OCI-LY7 (cell line): ENCODE measurements at regions not wholly inside any gene's neighbourhood (a gene's known extent, or its start where the extent isn't known, plus 50 kb on each side); places are given as distances from the start of the nearest gene placed in this dataset.

ENCODE experiments used
- BruUV-seq: library from RNA; stranded (reverse); fragments of 400-500 nt; replicated peaks from 2 replicates; lab custom pipeline; 2021; lab: Mats Ljungman, UMichigan
- CTCF ChIA-PET: fragments of 300-600 bp; sonication (Branson Sonifier 250); formaldehyde crosslinking; loops from one replicate; lab custom pipeline; 2022; ENCODE audit warnings: antibody characterized with exemption; ENCODE audit not compliant: unreplicated experiment; lab: Charles Lee
- POLR2A ChIA-PET: fragments of 300-600 bp; sonication (Branson Sonifier 250); formaldehyde crosslinking; loops from one replicate; lab custom pipeline; 2022; ENCODE audit warnings: antibody characterized with exemption; lab: Charles Lee
- DNase-seq: peaks from one replicate; pipeline ENCODE4 v3.0.0-alpha.2; 2015; ENCODE audit warnings: low spot score
- H2AFZ ChIP-seq: fragments of 200-600 bp; sonication (generic), shearing (Covaris generic); 2 replicates; pipeline ENCODE4 v1.6.1; 2014; ENCODE audit warnings: mild to moderate bottlenecking, antibody characterized with exemption, low read length, moderate library complexity
- H3K27ac ChIP-seq: fragments of 200-600 bp; sonication (generic); 2 replicates; pipeline ENCODE4 v1.5.1; 2014; ENCODE audit warnings: mixed run types, low read depth, mild to moderate bottlenecking, moderate library complexity, low read length, inconsistent platforms; ENCODE audit not compliant: poor library complexity, severe bottlenecking
- H3K36me3 ChIP-seq: fragments of 200-600 bp; sonication (generic); 2 replicates; pipeline ENCODE4 v1.6.1; 2014; ENCODE audit warnings: mild to moderate bottlenecking, antibody characterized with exemption, low read length, moderate library complexity, mixed read lengths; ENCODE audit not compliant: insufficient read depth
- H3K4me1 ChIP-seq: fragments of 200-600 bp; sonication (generic); 2 replicates; pipeline ENCODE4 v1.5.1; 2014; ENCODE audit warnings: mild to moderate bottlenecking, low read length; ENCODE audit not compliant: insufficient read depth, poor library complexity, severe bottlenecking
- H3K4me2 ChIP-seq: fragments of 200-600 bp; sonication (generic); 2 replicates; pipeline ENCODE4 v1.6.1; 2014; ENCODE audit warnings: mild to moderate bottlenecking, low read length
- H3K4me3 ChIP-seq: fragments of 200-600 bp; sonication (generic); 2 replicates; pipeline ENCODE4 v1.5.1; 2014; ENCODE audit warnings: mild to moderate bottlenecking, low read depth, low read length; ENCODE audit not compliant: poor library complexity, severe bottlenecking
- H3K79me2 ChIP-seq: fragments of 200-600 bp; sonication (generic); 2 replicates; pipeline ENCODE4 v1.6.1; 2016; ENCODE audit warnings: low read depth, mild to moderate bottlenecking, low read length, moderate library complexity, mixed read lengths; ENCODE audit not compliant: insufficient read depth
- H3K9me2 ChIP-seq: fragments of 200-600 bp; sonication (generic); 2 replicates; pipeline ENCODE4 v1.6.1; 2016; ENCODE audit warnings: mild to moderate bottlenecking, low read length, mixed read lengths; ENCODE audit not compliant: insufficient read depth
- H3K9me3 ChIP-seq: fragments of 200-600 bp; sonication (generic); 2 replicates; pipeline ENCODE4 v1.6.1; 2014; ENCODE audit warnings: mild to moderate bottlenecking, mixed run types, low read length, mixed read lengths
- H4K20me1 ChIP-seq: fragments of 200-600 bp; sonication (generic); 2 replicates; pipeline ENCODE4 v1.6.1; 2014; ENCODE audit warnings: mild to moderate bottlenecking, antibody characterized with exemption, low read length, moderate library complexity, mixed read lengths; ENCODE audit not compliant: insufficient read depth
- CTCF ChIP-seq: fragments of 200-600 bp; sonication (generic); conservative IDR thresholded peaks from 2 replicates; pipeline ENCODE4 v1.5.1; 2014; ENCODE audit warnings: mild to moderate bottlenecking, antibody characterized with exemption, low read length, moderate library complexity, mixed read lengths
- EZH2phosphoT487 ChIP-seq: fragments of 200-600 bp; sonication (generic); IDR thresholded peaks from 2 replicates; pipeline ENCODE4 v1.6.1; 2018; ENCODE audit warnings: low read depth, borderline replicate concordance, mild to moderate bottlenecking, mixed run types, antibody characterized with exemption, low read length, moderate library complexity, mixed read lengths
- intact Hi-C: fragments of 100-400 bp; cut with micrococcal nuclease; formaldehyde crosslinking; loops from one replicate; pipeline ENCODE4 v1.10.0; 2022; ENCODE audit not compliant: unreplicated experiment

DNA sequence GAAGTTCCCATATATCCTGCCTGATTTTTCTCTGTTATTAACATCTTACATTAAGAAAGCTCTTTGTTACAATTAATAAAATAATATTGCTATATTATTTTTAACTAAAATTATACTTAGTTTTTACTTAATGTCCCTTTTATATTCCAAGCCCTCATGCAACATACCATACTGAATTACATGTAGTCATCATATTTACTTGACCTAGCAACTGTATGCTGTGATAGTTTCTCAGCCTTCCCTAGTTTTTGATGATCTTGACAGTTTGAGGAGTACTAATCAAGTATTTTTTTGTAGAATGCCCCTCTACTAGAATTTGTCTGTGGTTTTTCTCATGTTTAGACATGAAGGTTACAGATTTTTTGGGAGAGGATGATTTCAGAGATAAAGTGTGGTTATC is 1503.8 kb upstream of the PABPC4L start:
- Histone ChIP-seq H4K20me1 (no peaks in the 10 kb centered on the region), H3K27ac (no peak overlapping the region), H3K79me2 (no peaks in the 10 kb centered on the region), H3K4me2 (no peak overlapping the region), H3K9me2 (no peaks in the 10 kb centered on the region), H3K36me3 (no peaks in the 10 kb centered on the region), H3K4me1 (no peaks in the 10 kb centered on the region), H3K9me3 (no peaks in the 10 kb centered on the region), H3K4me3 (no peak overlapping the region), H2AFZ (no peak overlapping the region)
- no peak for TF ChIP-seq CTCF
- no peak for TF ChIP-seq EZH2phosphoT487
- no TSS peak for BruUV-seq
- intact Hi-C loops: no loop called here
- DNase-seq: no peak
- POLR2A ChIA-PET: no interaction called here
- CTCF ChIA-PET: no interaction called here

- ChIA-PET CTCF (no interaction called here), POLR2A (no interaction called here)
- Histone ChIP-seq H3K4me1 (no peaks in the 10 kb centered on the region), H3K4me2 (no peak overlapping the region), H3K36me3 (no peaks in the 10 kb centered on the region), H3K27ac (no peak overlapping the region), H3K9me2 (no peaks in the 10 kb centered on the region), H3K79me2 (no peaks in the 10 kb centered on the region), H2AFZ (no peak overlapping the region), H3K4me3 (no peak overlapping the region), H4K20me1 (no peaks in the 10 kb centered on the region), H3K9me3 (0 out of 2 replicates have a peak, but pooled peaks cover 8% of the 10 kb centered on the region)
- DNase-seq: no peak
- no TSS peak for BruUV-seq
- no peak for TF ChIP-seq CTCF
- TF ChIP-seq EZH2phosphoT487: no peak
- intact Hi-C loops: no loop called here
Measured at GRCh38 chr4:135694066-135694465, 1492.5 kb upstream of the PABPC4L start.

DNA sequence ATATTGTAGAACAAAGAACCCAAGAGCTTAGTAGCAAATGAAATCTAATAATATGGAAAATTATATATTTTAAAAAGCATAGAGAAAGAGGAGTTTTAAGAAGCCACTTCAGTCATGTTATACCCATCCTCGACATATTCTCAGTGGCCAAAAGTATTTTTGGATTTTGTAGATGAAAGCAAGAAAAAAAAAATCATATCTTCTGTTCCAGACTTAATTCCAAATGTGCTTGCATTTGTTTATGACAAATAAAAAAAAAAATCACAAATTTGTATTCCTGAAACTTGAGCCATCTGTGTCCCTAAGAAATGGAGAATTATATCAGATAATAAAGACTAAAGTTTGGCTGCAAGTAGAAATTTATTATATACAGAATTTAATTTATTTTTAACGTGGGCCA is 1482.4 kb upstream of the PABPC4L start:
- H3K27ac ChIP-seq: no peak overlapping the region
- no peaks in the 10 kb centered on the region for H4K20me1 ChIP-seq
- no peaks in the 10 kb centered on the region for H3K4me1 ChIP-seq
- ChIA-PET POLR2A (interaction anchor here (0.7 to 0.8 kb wide), 2 partner anchors 71 to 285 kb away, joined by 3 to 5 read pairs; no protein-coding TSS in a partner anchor), CTCF (no interaction called here)
- TF ChIP-seq CTCF (no peak), EZH2phosphoT487 (no peak)
- H3K9me3 ChIP-seq: no peaks in the 10 kb centered on the region
- no peak overlapping the region for H3K4me3 ChIP-seq
- no peaks in the 10 kb centered on the region for H3K36me3 ChIP-seq
- no peak for DNase-seq
- no TSS peak for BruUV-seq
- H3K4me2 ChIP-seq: no peak overlapping the region
- H3K9me2 ChIP-seq: no peaks in the 10 kb centered on the region
- no peak overlapping the region for H2AFZ ChIP-seq
- intact Hi-C loops: no loop called here
- H3K79me2 ChIP-seq: no peaks in the 10 kb centered on the region
